ENCODE measurements at regions not wholly inside any gene's neighbourhood (a gene's known extent, or its start where the extent isn't known, plus 50 kb on each side); places are given as distances from the start of the nearest gene placed in this dataset.

GRCh38 chr14:38745861-38746260, 357.2 kb downstream of the SEC23A start:
- TF ChIP-seq CTCF (IDR thresholded peaks at IDR 0.05; ENCODE audit: insufficient read depth, low read depth, low read length) (no peak), EZH2 (IDR thresholded peaks at IDR 0.05; ENCODE audit: insufficient read depth, low read length) (no peak)
